ENCODE measurements at regions not wholly inside any gene's neighbourhood (a gene's known extent, or its start where the extent isn't known, plus 50 kb on each side); places are given as distances from the start of the nearest gene placed in this dataset.

GRCh38 chr17:77511514-77512061, 370.8 kb downstream of the SEC14L1 start (continued):
- TF ChIP-seq, protein P1, sequence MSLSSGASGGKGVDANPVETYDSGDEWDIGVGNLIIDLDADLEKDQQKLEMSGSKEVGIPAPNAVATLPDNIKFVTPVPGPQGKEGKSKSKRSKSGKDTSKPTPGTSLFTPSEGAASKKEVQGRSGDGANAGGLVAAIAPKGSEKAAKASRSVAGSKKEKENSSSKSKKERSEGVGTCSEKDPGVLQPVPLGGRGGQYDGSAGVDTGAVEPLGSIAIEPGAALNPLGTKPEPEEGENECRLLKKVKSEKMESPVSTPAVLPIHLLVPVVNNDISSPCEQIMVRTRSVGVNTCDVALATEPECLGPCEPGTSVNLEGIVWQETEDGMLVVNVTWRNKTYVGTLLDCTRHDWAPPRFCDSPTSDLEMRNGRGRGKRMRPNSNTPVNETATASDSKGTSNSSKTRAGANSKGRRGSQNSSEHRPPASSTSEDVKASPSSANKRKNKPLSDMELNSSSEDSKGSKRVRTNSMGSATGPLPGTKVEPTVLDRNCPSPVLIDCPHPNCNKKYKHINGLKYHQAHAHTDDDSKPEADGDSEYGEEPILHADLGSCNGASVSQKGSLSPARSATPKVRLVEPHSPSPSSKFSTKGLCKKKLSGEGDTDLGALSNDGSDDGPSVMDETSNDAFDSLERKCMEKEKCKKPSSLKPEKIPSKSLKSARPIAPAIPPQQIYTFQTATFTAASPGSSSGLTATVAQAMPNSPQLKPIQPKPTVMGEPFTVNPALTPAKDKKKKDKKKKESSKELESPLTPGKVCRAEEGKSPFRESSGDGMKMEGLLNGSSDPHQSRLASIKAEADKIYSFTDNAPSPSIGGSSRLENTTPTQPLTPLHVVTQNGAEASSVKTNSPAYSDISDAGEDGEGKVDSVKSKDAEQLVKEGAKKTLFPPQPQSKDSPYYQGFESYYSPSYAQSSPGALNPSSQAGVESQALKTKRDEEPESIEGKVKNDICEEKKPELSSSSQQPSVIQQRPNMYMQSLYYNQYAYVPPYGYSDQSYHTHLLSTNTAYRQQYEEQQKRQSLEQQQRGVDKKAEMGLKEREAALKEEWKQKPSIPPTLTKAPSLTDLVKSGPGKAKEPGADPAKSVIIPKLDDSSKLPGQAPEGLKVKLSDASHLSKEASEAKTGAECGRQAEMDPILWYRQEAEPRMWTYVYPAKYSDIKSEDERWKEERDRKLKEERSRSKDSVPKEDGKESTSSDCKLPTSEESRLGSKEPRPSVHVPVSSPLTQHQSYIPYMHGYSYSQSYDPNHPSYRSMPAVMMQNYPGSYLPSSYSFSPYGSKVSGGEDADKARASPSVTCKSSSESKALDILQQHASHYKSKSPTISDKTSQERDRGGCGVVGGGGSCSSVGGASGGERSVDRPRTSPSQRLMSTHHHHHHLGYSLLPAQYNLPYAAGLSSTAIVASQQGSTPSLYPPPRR (CRISPR knock-in tag; IDR thresholded peaks at IDR 0.05; ENCODE audit: borderline replicate concordance), result no peak
- TF ChIP-seq SOX5 (CRISPR knock-in tag; IDR thresholded peaks at IDR 0.05; ENCODE audit: borderline replicate concordance) (no peak), ZNF230 (CRISPR knock-in tag; IDR thresholded peaks at IDR 0.05) (no peak), FOXJ3 (CRISPR knock-in tag; IDR thresholded peaks at IDR 0.05; ENCODE audit: borderline replicate concordance) (no peak), SP140L (CRISPR knock-in tag; IDR thresholded peaks at IDR 0.05; ENCODE audit: borderline replicate concordance) (0 out of 2 replicates have a peak, but pooled peaks have one; percentile 1), PRMT3 (CRISPR knock-in tag; IDR thresholded peaks at IDR 0.05; ENCODE audit: borderline replicate concordance, low read depth) (no peak), KIAA2018 (CRISPR knock-in tag; IDR thresholded peaks at IDR 0.05; ENCODE audit: borderline replicate concordance) (no peak), NR1H2 (CRISPR knock-in tag; IDR thresholded peaks at IDR 0.05; ENCODE audit: borderline replicate concordance, low read depth) (no peak), MTA1 (CRISPR knock-in tag; IDR thresholded peaks at IDR 0.05; ENCODE audit: borderline replicate concordance) (no peak), ZNF619 (CRISPR knock-in tag; IDR thresholded peaks at IDR 0.05) (no peak), ZFY (CRISPR knock-in tag; IDR thresholded peaks at IDR 0.05) (no peak)
- TF ChIP-seq, protein P2, sequence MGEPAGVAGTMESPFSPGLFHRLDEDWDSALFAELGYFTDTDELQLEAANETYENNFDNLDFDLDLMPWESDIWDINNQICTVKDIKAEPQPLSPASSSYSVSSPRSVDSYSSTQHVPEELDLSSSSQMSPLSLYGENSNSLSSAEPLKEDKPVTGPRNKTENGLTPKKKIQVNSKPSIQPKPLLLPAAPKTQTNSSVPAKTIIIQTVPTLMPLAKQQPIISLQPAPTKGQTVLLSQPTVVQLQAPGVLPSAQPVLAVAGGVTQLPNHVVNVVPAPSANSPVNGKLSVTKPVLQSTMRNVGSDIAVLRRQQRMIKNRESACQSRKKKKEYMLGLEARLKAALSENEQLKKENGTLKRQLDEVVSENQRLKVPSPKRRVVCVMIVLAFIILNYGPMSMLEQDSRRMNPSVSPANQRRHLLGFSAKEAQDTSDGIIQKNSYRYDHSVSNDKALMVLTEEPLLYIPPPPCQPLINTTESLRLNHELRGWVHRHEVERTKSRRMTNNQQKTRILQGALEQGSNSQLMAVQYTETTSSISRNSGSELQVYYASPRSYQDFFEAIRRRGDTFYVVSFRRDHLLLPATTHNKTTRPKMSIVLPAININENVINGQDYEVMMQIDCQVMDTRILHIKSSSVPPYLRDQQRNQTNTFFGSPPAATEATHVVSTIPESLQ (CRISPR knock-in tag; conservative IDR thresholded peaks at IDR 0.05), result 0 out of 2 replicates have a peak, but pooled peaks have one; percentile 1

All from HepG2 (cell line).